Nephron progenitor cell (in vitro differentiated cells): ENCODE measurements at regions not wholly inside any gene's neighbourhood (a gene's known extent, or its start where the extent isn't known, plus 50 kb on each side); places are given as distances from the start of the nearest gene placed in this dataset.
A peak's percentile ranks its signal among the peaks of the same experiment; 100 is the strongest.

Experiments used
- DNase-seq: peaks from one replicate; pipeline ENCODE4 v3.0.0; 2021
- H3K27ac Mint-ChIP-seq: 2 replicates; pipeline ENCODE4 v1.8.0; 2021; ENCODE audit warnings: mild to moderate bottlenecking, moderate library complexity, mixed read lengths
- H3K27me3 Mint-ChIP-seq: 2 replicates; pipeline ENCODE4 v1.8.0; 2021; ENCODE audit warnings: mild to moderate bottlenecking, low read depth, mixed read lengths; ENCODE audit not compliant: poor library complexity
- H3K36me3 Mint-ChIP-seq: 2 replicates; pipeline ENCODE4 v1.8.0; 2021; ENCODE audit warnings: low read depth, mixed read lengths
- H3K4me1 Mint-ChIP-seq: 2 replicates; pipeline ENCODE4 v1.8.0; 2021; ENCODE audit warnings: mixed read lengths
- H3K4me3 Mint-ChIP-seq: 2 replicates; pipeline ENCODE4 v1.8.0; 2021; ENCODE audit warnings: mild to moderate bottlenecking, moderate library complexity, mixed read lengths
- H3K9me3 Mint-ChIP-seq: 2 replicates; pipeline ENCODE4 v1.8.0; 2021; ENCODE audit warnings: mild to moderate bottlenecking, moderate library complexity, mixed read lengths
- TF ChIP-seq, protein P1 (sequence below): fragments of 200-600 bp; sonication (generic); IDR thresholded peaks from 2 replicates; pipeline ENCODE4 v1.5.0; 2021; ENCODE audit warnings: antibody characterized with exemption

- TF ChIP-seq, protein P1, sequence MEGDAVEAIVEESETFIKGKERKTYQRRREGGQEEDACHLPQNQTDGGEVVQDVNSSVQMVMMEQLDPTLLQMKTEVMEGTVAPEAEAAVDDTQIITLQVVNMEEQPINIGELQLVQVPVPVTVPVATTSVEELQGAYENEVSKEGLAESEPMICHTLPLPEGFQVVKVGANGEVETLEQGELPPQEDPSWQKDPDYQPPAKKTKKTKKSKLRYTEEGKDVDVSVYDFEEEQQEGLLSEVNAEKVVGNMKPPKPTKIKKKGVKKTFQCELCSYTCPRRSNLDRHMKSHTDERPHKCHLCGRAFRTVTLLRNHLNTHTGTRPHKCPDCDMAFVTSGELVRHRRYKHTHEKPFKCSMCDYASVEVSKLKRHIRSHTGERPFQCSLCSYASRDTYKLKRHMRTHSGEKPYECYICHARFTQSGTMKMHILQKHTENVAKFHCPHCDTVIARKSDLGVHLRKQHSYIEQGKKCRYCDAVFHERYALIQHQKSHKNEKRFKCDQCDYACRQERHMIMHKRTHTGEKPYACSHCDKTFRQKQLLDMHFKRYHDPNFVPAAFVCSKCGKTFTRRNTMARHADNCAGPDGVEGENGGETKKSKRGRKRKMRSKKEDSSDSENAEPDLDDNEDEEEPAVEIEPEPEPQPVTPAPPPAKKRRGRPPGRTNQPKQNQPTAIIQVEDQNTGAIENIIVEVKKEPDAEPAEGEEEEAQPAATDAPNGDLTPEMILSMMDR = no peak
- Mint-ChIP-seq H3K9me3 (peaks cover 40% of the 10 kb centered on the region), H3K27me3 (no peaks in the 10 kb centered on the region), H3K27ac (no peak overlapping the region), H3K4me3 (no peak overlapping the region), H3K36me3 (no peaks in the 10 kb centered on the region), H3K4me1 (no peaks in the 10 kb centered on the region)
- DNase-seq = no peak
Observed at GRCh38 chrX:123085311-123085940, 98.7 kb upstream of the GRIA3 start.

DNA sequence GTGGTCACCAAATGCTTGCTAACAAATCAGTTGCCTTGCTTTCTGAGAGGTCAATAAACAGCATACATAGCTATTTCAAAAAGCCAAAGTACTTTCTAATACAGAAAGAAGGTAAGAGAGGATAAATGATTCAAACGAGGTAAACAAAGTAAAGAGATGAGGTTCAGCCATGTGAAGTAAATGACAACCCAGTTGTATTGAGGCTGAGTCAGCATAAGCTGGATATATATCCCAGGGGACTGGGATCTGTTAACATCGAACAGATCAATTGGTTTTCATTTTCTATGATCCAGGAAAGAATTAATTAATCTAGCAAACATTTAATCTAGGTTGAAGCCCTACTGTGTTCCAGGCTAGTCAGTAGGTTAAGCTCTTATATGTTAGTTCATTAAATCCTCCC, 97.3 kb upstream of the GRIA3 start:
- Mint-ChIP-seq H3K4me3 (no peak overlapping the region), H3K36me3 (no peaks in the 10 kb centered on the region), H3K27me3 (no peaks in the 10 kb centered on the region), H3K4me1 (no peaks in the 10 kb centered on the region), H3K27ac (no peak overlapping the region), H3K9me3 (peaks cover 40% of the 10 kb centered on the region)
- TF ChIP-seq, protein P1 = no peak
- DNase-seq = no peak

- Mint-ChIP-seq H3K4me3 (no peak overlapping the region), H3K27ac (no peak overlapping the region), H3K27me3 (no peaks in the 10 kb centered on the region), H3K9me3 (peaks cover 34% of the 10 kb centered on the region), H3K36me3 (no peaks in the 10 kb centered on the region), H3K4me1 (no peaks in the 10 kb centered on the region)
- TF ChIP-seq, protein P1 = no peak
- no peak for DNase-seq
Observed at GRCh38 chrX:123087326-123087725, 96.8 kb upstream of the GRIA3 start.

- peaks cover 3% of the 10 kb centered on the region for H3K4me1 Mint-ChIP-seq
- H3K9me3 Mint-ChIP-seq = peaks cover 37% of the 10 kb centered on the region
- H3K4me3 Mint-ChIP-seq = no peak overlapping the region
- no peak overlapping the region for H3K27ac Mint-ChIP-seq
- TF ChIP-seq, protein P1 = no peak
- H3K36me3 Mint-ChIP-seq = no peaks in the 10 kb centered on the region
- DNase-seq = no peak
- H3K27me3 Mint-ChIP-seq = no peaks in the 10 kb centered on the region
Observed at GRCh38 chrX:123088331-123088730, 95.7 kb upstream of the GRIA3 start.

DNA sequence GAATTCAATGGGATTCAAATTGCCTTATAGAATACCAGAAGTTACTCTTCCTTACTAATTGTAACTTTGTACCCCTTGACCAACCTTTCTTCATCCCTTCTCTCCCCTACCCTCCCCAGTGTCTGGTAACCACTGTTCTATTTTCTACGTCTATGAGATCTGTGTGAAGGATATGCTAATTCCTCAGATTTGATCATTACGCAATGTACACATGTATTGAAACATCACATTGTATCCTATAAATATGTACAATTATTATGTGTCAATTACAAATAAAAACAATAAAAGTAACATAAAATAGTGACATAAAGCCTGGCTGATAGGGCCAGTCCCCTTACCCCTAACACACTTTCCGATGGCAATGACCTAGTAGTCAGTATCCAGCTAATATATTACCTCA, 95.1 kb upstream of the GRIA3 start:
- peaks cover 9% of the 10 kb centered on the region for H3K4me1 Mint-ChIP-seq
- peaks cover 38% of the 10 kb centered on the region for H3K9me3 Mint-ChIP-seq
- H3K27me3 Mint-ChIP-seq = no peaks in the 10 kb centered on the region
- no peak overlapping the region for H3K27ac Mint-ChIP-seq
- TF ChIP-seq, protein P1 = no peak
- no peaks in the 10 kb centered on the region for H3K36me3 Mint-ChIP-seq
- no peak for DNase-seq
- no peak overlapping the region for H3K4me3 Mint-ChIP-seq

GRCh38 chrX:123093792-123094191, 90.3 kb upstream of the GRIA3 start:
- Mint-ChIP-seq H3K4me1 (peaks cover 9% of the 10 kb centered on the region), H3K4me3 (no peak overlapping the region), H3K9me3 (peaks cover 42% of the 10 kb centered on the region), H3K36me3 (no peaks in the 10 kb centered on the region), H3K27me3 (no peaks in the 10 kb centered on the region), H3K27ac (peak overlapping the region; percentile 82)
- TF ChIP-seq, protein P1 = no peak
- no peak for DNase-seq
